A549 (cell line): ENCODE measurements at regions not wholly inside any gene's neighbourhood (a gene's known extent, or its start where the extent isn't known, plus 50 kb on each side); places are given as distances from the start of the nearest gene placed in this dataset.

Source experiments
- ATAC-seq, 2 experiments: fragments of 200-7000 bp in 1 of 2; fragments of >200 bp in 1 of 2; cut with Nextera tagmentation in 1 of 2; cut with Tn5 transposase in 1 of 2; 3 replicates each; pipeline versions ENCODE4 v1.8.0 to v1.9.1; 2018 to 2020; ENCODE audit warnings: mild to moderate bottlenecking in 1 of 2, moderate library complexity in 1 of 2
- CTCF ChIA-PET: fragments of 300-600 bp; sonication (Branson Sonifier 250); formaldehyde crosslinking; extraction: SDS; loops from one replicate; lab custom pipeline; 2021; ENCODE audit warnings: antibody characterized with exemption, inconsistent platforms; lab: Yijun Ruan, JAX
- POLR2A ChIA-PET: fragments of 350-600 bp; formaldehyde crosslinking; extraction: SDS; loops from one replicate; lab custom pipeline; 2021; ENCODE audit warnings: antibody characterized with exemption, inconsistent platforms; lab: Yijun Ruan, JAX
- DNase-seq, 2 experiments: peaks; one replicate each; pipeline versions ENCODE4 v3.0.0 to v3.0.0-alpha.2; 2011 to 2016; ENCODE audit warnings: low read depth in 1 of 2, low spot score in 1 of 2
- FAIRE-seq: peaks from 2 replicates; lab custom pipeline; 2011; peaks lifted over from hg19 to GRCh38; lab: Jason Lieb, UNC
- H3K27ac ChIP-seq, 2 experiments: fragments of >200 bp; sonication (Bioruptor Twin); formaldehyde crosslinking; 3 replicates each; pipeline ENCODE4 v1.5.1; 2016 to 2017
- H3K4me1 ChIP-seq: fragments of >200 bp; sonication (Bioruptor Twin); formaldehyde crosslinking; 3 replicates; pipeline ENCODE4 v1.6.1; 2016
- H3K4me2 ChIP-seq: fragments of >200 bp; sonication (Bioruptor Twin); formaldehyde crosslinking; 3 replicates; pipeline ENCODE4 v1.6.1; 2016
- H3K4me3 ChIP-seq: fragments of >200 bp; sonication (Bioruptor Twin); formaldehyde crosslinking; 3 replicates; pipeline ENCODE4 v1.5.1; 2016
- H3K9me3 ChIP-seq: fragments of >200 bp; sonication (Bioruptor Twin); formaldehyde crosslinking; 3 replicates; pipeline ENCODE4 v1.6.1; 2016
- BHLHE40 ChIP-seq: IDR thresholded peaks from 2 replicates; pipeline ENCODE4 v1.6.1; 2012; ENCODE audit warnings: low read depth, low read length, inconsistent platforms
- CEBPB ChIP-seq, 2 experiments: fragments of >200 bp in 1 of 2; sonication (Bioruptor Twin) in 1 of 2; formaldehyde crosslinking in 1 of 2; IDR thresholded peaks; 2 replicates each; pipeline ENCODE4 v1.6.1; 2012 to 2016
- CHD2 ChIP-seq: fragments of 150-350 bp; IDR thresholded peaks from 2 replicates; pipeline ENCODE4 v1.6.1; 2014; ENCODE audit warnings: low read length; ENCODE audit not compliant: partially characterized antibody
- CHD4 ChIP-seq: fragments of 200-600 bp; sonication (generic); IDR thresholded peaks from 2 replicates; pipeline ENCODE4 v1.6.1; 2016; ENCODE audit warnings: antibody characterized with exemption, mild to moderate bottlenecking, borderline replicate concordance
- E2F6 ChIP-seq: IDR thresholded peaks from 2 replicates; pipeline ENCODE4 v1.6.1; 2012; ENCODE audit warnings: low read depth, borderline replicate concordance
- EHF ChIP-seq: fragments of 250-450 bp; sonication (Bioruptor Pico); IDR thresholded peaks from 2 replicates; pipeline ENCODE4 v1.5.0; 2020; ENCODE audit warnings: mild to moderate bottlenecking
- ELK1 ChIP-seq: fragments of 150-350 bp; IDR thresholded peaks from 2 replicates; pipeline ENCODE4 v1.6.1; 2014; ENCODE audit warnings: low read depth, mild to moderate bottlenecking, low read length
- EP300 ChIP-seq, 2 experiments: fragments of >200 bp; sonication (Bioruptor Twin); formaldehyde crosslinking; IDR thresholded peaks; 2 replicates in 1 of 2; 3 replicates in 1 of 2; pipeline ENCODE4 v1.6.1; 2016 to 2017
- GATA3 ChIP-seq: IDR thresholded peaks from 2 replicates; pipeline ENCODE4 v1.6.1; 2012; ENCODE audit warnings: borderline replicate concordance
- HES2 ChIP-seq: fragments of >200 bp; sonication (Bioruptor Twin); formaldehyde crosslinking; IDR thresholded peaks from 2 replicates; pipeline ENCODE4 v1.6.1; 2016
- HEYL ChIP-seq: fragments of 250-450 bp; sonication (Bioruptor Pico); IDR thresholded peaks from 2 replicates; pipeline ENCODE4 v1.8.0; 2021; ENCODE audit warnings: mild to moderate bottlenecking, moderate library complexity
- HOXB13 ChIP-seq: fragments of 250-450 bp; sonication (Bioruptor Pico); IDR thresholded peaks from 2 replicates; pipeline ENCODE4 v1.5.0; 2020; ENCODE audit warnings: low read depth, mild to moderate bottlenecking, moderate library complexity
- HOXB5 ChIP-seq: fragments of 250-450 bp; sonication (Bioruptor Pico); IDR thresholded peaks from 2 replicates; pipeline ENCODE4 v1.5.0; 2020; ENCODE audit warnings: mild to moderate bottlenecking, moderate library complexity
- JUN ChIP-seq, 2 experiments: fragments of >200 bp; sonication (Bioruptor Twin); formaldehyde crosslinking; IDR thresholded peaks; 2 replicates in 1 of 2; 3 replicates in 1 of 2; pipeline ENCODE4 v1.6.1; 2016 to 2017
- MAFK ChIP-seq: fragments of 450-650 bp; IDR thresholded peaks from 2 replicates; pipeline ENCODE4 v1.6.1; 2014; ENCODE audit not compliant: partially characterized antibody
- MAX ChIP-seq: IDR thresholded peaks from 2 replicates; pipeline ENCODE4 v1.6.1; 2012
- MAZ ChIP-seq: fragments of 150-350 bp; IDR thresholded peaks from 2 replicates; pipeline ENCODE4 v1.6.1; 2014; ENCODE audit warnings: antibody characterized with exemption, low read depth, low read length, borderline replicate concordance
- NFE2L2 ChIP-seq: fragments of 150-350 bp; conservative IDR thresholded peaks from 2 replicates; pipeline ENCODE4 v1.6.1; 2014; ENCODE audit warnings: low read length
- NPAS2 ChIP-seq: fragments of 250-450 bp; sonication (Bioruptor Pico); IDR thresholded peaks from 2 replicates; pipeline ENCODE4 v1.8.0; 2022; ENCODE audit warnings: mild to moderate bottlenecking, moderate library complexity, borderline replicate concordance
- POLR2AphosphoS2 ChIP-seq: conservative IDR thresholded peaks from 2 replicates; pipeline ENCODE4 v1.6.1; 2012; ENCODE audit warnings: low read length, improper control_type of control experiment, inconsistent platforms
- RARB ChIP-seq: fragments of 250-450 bp; sonication (Bioruptor Pico); IDR thresholded peaks from 2 replicates; pipeline ENCODE4 v1.8.0; 2021; ENCODE audit warnings: mild to moderate bottlenecking, moderate library complexity
- REST ChIP-seq: fragments of 200-600 bp; sonication (generic); IDR thresholded peaks from 2 replicates; pipeline ENCODE4 v1.6.1; 2016; ENCODE audit warnings: antibody characterized with exemption, mild to moderate bottlenecking, moderate library complexity
- RFX5 ChIP-seq: fragments of 450-650 bp; IDR thresholded peaks from 2 replicates; pipeline ENCODE4 v1.7.1; 2014; ENCODE audit warnings: antibody characterized with exemption, mild to moderate bottlenecking, moderate library complexity
- SMC3 ChIP-seq: fragments of >200 bp; sonication (Bioruptor Twin); formaldehyde crosslinking; IDR thresholded peaks from 3 replicates; pipeline ENCODE4 v1.6.1; 2018; ENCODE audit warnings: inconsistent platforms
- TFCP2L1 ChIP-seq: fragments of 250-450 bp; sonication (Bioruptor Pico); IDR thresholded peaks from 2 replicates; pipeline ENCODE4 v1.5.0; 2021; ENCODE audit warnings: mild to moderate bottlenecking
- TP53 ChIP-seq: fragments of 250-450 bp; sonication (Bioruptor Pico); IDR thresholded peaks from 2 replicates; pipeline ENCODE4 v1.5.0; 2021; ENCODE audit warnings: mild to moderate bottlenecking, moderate library complexity
- WGBS: methylation state at CpG from one replicate; pipeline ENCODE4 v1.1.6; 2017; ENCODE audit errors: missing lambda C conversion rate; 5-methylcytosine and 5-hydroxymethylcytosine counted together

- 18% methylated on average over 13 of the region's 13 CpGs for WGBS
- POLR2A ChIA-PET = no interaction called here
- H3K4me3 ChIP-seq = no peak overlapping the region
- no peak for FAIRE-seq
- ATAC-seq = no peak
- TF ChIP-seq REST (no peak), HOXB5 (CRISPR knock-in tag) (no peak), E2F6 (no peak), EP300 (IDR thresholded peaks at IDR 0.05) (no peak), TFCP2L1 (CRISPR knock-in tag) (no peak), EHF (CRISPR knock-in tag) (no peak), HOXB13 (CRISPR knock-in tag) (no peak), CHD2 (no peak), CHD4 (no peak), HEYL (CRISPR knock-in tag) (no peak), TP53 (no peak), JUN (IDR thresholded peaks at IDR 0.05) (no peak), SMC3 (no peak), RFX5 (no peak), MAX (no peak), BHLHE40 (no peak), MAZ (no peak), RARB (CRISPR knock-in tag) (no peak), ELK1 (no peak)
- H3K4me2 ChIP-seq = no peak overlapping the region; the same call in 2 of the 3 replicates
- H3K27ac ChIP-seq = no peak overlapping the region
- CTCF ChIA-PET = interaction anchor here (0.7 to 1.2 kb wide), 4 partner anchors 29 to 84 kb away, joined by 3 to 5 read pairs (median 3); partner anchors contain the start of gene ERCC4
- H3K9me3 ChIP-seq = no peaks in the 10 kb centered on the region
- no peaks in the 10 kb centered on the region for H3K4me1 ChIP-seq
- no peak for DNase-seq
Measured at GRCh38 chr16:13835935-13836730, 83.8 kb upstream of the ERCC4 start.

- FAIRE-seq = no peak
- DNase-seq = no peak
- ATAC-seq = no peak
- ChIA-PET POLR2A (no interaction called here), CTCF (interaction anchor here (1.2 kb wide), 2 partner anchors 35 to 76 kb away, joined by 3 to 5 read pairs; no protein-coding TSS in a partner anchor)
- Histone ChIP-seq H3K4me2 (no peak overlapping the region), H3K4me1 (no peaks in the 10 kb centered on the region), H3K9me3 (no peaks in the 10 kb centered on the region), H3K27ac (no peak overlapping the region), H3K4me3 (no peak overlapping the region)
- TF ChIP-seq NPAS2 (no peak), NFE2L2 (no peak), GATA3 (no peak), CEBPB (IDR thresholded peaks at IDR 0.05) (no peak), MAFK (no peak), HES2 (no peak), POLR2AphosphoS2 (no peak)
- WGBS = 33% methylated on average over 16 of the region's 16 CpGs
Measured at GRCh38 chr16:13838401-13839190, 81.4 kb upstream of the ERCC4 start.
